Right atrium auricular region (tissue), 2 donors: ENCODE measurements at regions not wholly inside any gene's neighbourhood (a gene's known extent, or its start where the extent isn't known, plus 50 kb on each side); places are given as distances from the start of the nearest gene placed in this dataset.
"Not testable (repeated sequence)": the region's sequence is repeated elsewhere in the genome, so short reads cannot be mapped to it uniquely, and the experiment has no call there.

Source experiments
- DNase-seq: peaks from one replicate; pipeline ENCODE4 v3.0.0-alpha.2; 2019; ENCODE audit warnings: low spot score
- H3K27ac ChIP-seq, 2 donors: fragments of 200-600 bp; sonication (generic); 1 replicate in 1 of 2; 2 replicates in 1 of 2; pipeline ENCODE4 v1.5.1; 2016 to 2019
- H3K27me3 ChIP-seq, 2 donors: fragments of 200-600 bp; sonication (generic); one replicate each; pipeline versions ENCODE4 v1.5.1 to v1.6.0; 2017 to 2019
- H3K36me3 ChIP-seq: fragments of 200-600 bp; sonication (generic); one replicate; pipeline ENCODE4 v1.5.1; 2016
- H3K4me1 ChIP-seq, 2 donors: fragments of 200-600 bp; sonication (generic); one replicate each; pipeline versions ENCODE4 v1.5.1 to v1.6.0; 2017 to 2019
- H3K4me3 ChIP-seq, 2 donors: fragments of 200-600 bp; sonication (generic); 1 replicate in 1 of 2; 2 replicates in 1 of 2; pipeline ENCODE4 v1.5.1; 2017 to 2019; ENCODE audit warnings: mild to moderate bottlenecking in 1 of 2, moderate library complexity in 1 of 2
- H3K9me3 ChIP-seq, 2 donors: fragments of 200-600 bp; sonication (generic); one replicate each; pipeline ENCODE4 v1.5.1; 2019
- TF ChIP-seq, protein P1 (sequence below), 2 donors: fragments of 200-600 bp; sonication (generic); IDR thresholded peaks; one replicate each; pipeline ENCODE4 v1.5.1; 2019; ENCODE audit warnings: antibody characterized with exemption in 2 of 2

DNA sequence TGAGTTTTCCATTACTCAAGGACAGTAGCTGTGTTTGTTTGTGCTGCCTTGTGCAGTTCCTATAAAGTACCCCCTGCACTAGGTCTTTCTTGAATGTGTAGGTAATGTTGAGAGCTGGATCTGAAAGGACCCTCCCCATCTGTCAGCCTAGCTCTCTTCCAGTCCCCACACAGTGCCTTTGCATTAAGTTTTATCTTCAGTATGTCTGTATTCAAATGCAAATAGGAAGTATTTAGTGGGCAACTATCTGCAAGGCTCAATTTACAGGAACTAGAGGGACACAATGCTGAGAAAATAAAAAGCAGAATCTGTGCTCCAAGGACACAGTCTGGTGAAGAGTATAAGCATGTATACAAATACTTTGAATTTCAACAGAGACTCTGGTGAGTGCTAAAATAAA is 558.5 kb downstream of the RFC3 start:
- Histone ChIP-seq H3K4me3 (no peak overlapping the region), H3K9me3 (no peaks in the 10 kb centered on the region), H3K27ac (no peak overlapping the region), H3K36me3 (no peaks in the 10 kb centered on the region), H3K4me1 (no peaks in the 10 kb centered on the region), H3K27me3 (no peaks in the 10 kb centered on the region)
- TF ChIP-seq, protein P1, sequence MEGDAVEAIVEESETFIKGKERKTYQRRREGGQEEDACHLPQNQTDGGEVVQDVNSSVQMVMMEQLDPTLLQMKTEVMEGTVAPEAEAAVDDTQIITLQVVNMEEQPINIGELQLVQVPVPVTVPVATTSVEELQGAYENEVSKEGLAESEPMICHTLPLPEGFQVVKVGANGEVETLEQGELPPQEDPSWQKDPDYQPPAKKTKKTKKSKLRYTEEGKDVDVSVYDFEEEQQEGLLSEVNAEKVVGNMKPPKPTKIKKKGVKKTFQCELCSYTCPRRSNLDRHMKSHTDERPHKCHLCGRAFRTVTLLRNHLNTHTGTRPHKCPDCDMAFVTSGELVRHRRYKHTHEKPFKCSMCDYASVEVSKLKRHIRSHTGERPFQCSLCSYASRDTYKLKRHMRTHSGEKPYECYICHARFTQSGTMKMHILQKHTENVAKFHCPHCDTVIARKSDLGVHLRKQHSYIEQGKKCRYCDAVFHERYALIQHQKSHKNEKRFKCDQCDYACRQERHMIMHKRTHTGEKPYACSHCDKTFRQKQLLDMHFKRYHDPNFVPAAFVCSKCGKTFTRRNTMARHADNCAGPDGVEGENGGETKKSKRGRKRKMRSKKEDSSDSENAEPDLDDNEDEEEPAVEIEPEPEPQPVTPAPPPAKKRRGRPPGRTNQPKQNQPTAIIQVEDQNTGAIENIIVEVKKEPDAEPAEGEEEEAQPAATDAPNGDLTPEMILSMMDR (IDR thresholded peaks at IDR 0.05) = no peak
- DNase-seq = no peak

DNA sequence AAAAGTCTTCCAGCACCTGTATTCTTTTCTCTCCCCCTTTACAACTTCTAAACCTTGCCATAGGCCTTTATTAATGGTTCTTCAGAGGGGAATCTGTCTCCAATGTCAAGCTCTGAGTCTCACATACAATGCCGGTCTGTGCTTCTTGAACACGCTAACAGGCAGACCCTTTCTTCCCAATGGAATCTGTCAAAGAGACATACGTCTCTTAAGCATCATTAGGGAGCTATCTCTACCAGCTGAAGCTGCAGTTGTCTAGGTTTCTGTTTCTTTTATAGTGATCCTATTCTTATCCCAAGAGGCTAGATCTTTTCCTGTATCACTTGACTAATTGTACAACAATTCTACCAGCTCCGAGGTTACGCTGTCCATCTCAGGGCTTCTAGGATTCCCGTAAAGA is 560.8 kb upstream of the NBEA start:
- no peak overlapping the region for H3K27ac ChIP-seq
- TF ChIP-seq, protein P1 (IDR thresholded peaks at IDR 0.05) = no peak
- DNase-seq = no peak
- H3K36me3 ChIP-seq = no peaks in the 10 kb centered on the region
- H3K9me3 ChIP-seq = no peaks in the 10 kb centered on the region
- H3K27me3 ChIP-seq = no peaks in the 10 kb centered on the region
- no peaks in the 10 kb centered on the region for H3K4me1 ChIP-seq
- no peak overlapping the region for H3K4me3 ChIP-seq

DNA sequence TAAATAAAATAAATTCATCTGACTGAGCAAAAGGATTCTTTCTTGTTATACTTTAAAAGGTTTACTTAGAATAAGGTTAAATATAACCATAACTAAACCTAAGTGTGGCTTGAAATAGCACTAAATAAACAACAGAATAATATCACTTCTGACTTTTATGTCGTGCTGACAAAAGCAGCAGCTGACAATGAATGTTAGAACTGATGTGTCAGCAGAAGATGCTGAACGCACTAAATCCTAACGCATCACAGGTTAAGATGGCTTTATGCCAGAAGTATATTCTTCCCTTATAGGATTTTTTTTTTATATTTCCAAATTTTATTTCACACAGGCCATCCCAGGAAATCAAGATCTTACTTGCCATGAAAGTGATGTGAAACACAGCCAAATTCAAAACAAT is 558.3 kb upstream of the NBEA start:
- Histone ChIP-seq H3K27me3 (no peaks in the 10 kb centered on the region), H3K36me3 (no peaks in the 10 kb centered on the region), H3K9me3 (no peaks in the 10 kb centered on the region), H3K4me1 (no peaks in the 10 kb centered on the region), H3K27ac (no peak overlapping the region), H3K4me3 (no peak overlapping the region)
- TF ChIP-seq, protein P1 (IDR thresholded peaks at IDR 0.05) = no peak
- no peak for DNase-seq

DNA sequence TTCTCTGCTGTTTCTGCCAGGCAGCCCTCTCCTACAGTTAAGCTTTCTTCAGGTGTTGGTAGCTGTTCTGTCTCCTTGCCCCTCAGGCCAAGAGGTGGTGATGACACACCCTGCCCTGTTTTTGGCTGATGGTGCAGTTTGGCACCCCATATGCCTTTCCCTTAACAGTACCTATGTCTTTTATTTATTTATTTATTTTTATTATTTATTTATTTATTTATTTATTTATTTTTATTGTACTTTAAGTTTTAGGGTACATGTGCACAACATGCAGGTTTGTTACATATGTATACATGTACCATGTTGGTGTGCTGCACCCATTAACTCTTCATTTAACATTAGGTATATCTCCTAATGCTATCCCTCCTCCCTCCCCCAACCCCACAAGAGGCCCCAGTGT is 555.8 kb upstream of the NBEA start:
- DNase-seq, H3K27ac ChIP-seq, H3K4me1 ChIP-seq, H3K27me3 ChIP-seq, H3K4me3 ChIP-seq, H3K36me3 ChIP-seq, H3K9me3 ChIP-seq: not testable (repeated sequence)

DNA sequence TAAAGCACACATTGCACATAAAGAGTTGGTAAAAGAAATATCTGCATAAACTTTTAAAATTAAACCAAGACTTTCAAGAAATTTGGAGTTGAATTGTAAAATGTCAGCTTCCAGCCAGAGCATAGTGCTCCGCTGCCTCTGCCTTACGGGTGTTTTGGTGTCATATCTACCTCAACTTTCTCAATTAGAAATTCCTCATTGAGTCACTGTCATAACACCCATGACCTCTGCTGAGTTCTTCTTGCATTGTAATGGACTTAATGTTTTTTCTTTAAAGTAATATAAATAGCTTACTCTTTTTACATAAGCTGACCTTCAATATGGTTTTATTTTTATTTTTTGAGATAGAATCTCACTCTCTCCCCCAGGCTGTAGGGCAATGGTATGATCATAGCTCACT is 551.0 kb upstream of the NBEA start:
- Histone ChIP-seq H3K27ac (no peak overlapping the region), H3K4me1 (no peaks in the 10 kb centered on the region), H3K27me3 (no peaks in the 10 kb centered on the region), H3K36me3 (no peaks in the 10 kb centered on the region), H3K4me3 (no peak overlapping the region), H3K9me3 (peaks cover 0 to 13% of the 10 kb centered on the region in 2 donors)
- TF ChIP-seq, protein P1 (IDR thresholded peaks at IDR 0.05) = no peak
- DNase-seq = no peak

DNA sequence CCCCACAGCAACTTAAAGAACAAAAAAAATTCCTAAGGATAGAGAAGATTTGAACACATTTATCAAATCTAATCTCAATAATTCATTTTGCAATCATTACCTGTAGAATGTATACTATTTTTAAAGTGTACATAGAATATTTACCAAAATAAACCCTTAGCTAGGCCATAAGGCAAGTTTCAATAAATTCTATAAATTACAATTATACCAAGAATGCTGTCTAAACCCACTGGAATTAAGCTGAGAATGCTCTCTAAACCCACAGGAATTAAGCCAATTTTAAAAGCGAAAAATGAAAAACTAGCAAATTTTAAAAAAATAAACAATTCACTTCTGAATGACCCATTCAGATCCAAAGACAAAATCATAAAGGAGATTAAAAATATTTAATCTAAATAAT is 540.4 kb upstream of the NBEA start:
- DNase-seq = no peak
- TF ChIP-seq, protein P1 (IDR thresholded peaks at IDR 0.05) = no peak
- Histone ChIP-seq H3K27me3 (no peaks in the 10 kb centered on the region), H3K4me1 (no peaks in the 10 kb centered on the region), H3K27ac (no peak overlapping the region), H3K4me3 (no peak overlapping the region), H3K36me3 (no peaks in the 10 kb centered on the region), H3K9me3 (peaks cover 0 to 5% of the 10 kb centered on the region in 2 donors)
